ENCODE measurements at regions not wholly inside any gene's neighbourhood (a gene's known extent, or its start where the extent isn't known, plus 50 kb on each side); places are given as distances from the start of the nearest gene placed in this dataset.

DNA sequence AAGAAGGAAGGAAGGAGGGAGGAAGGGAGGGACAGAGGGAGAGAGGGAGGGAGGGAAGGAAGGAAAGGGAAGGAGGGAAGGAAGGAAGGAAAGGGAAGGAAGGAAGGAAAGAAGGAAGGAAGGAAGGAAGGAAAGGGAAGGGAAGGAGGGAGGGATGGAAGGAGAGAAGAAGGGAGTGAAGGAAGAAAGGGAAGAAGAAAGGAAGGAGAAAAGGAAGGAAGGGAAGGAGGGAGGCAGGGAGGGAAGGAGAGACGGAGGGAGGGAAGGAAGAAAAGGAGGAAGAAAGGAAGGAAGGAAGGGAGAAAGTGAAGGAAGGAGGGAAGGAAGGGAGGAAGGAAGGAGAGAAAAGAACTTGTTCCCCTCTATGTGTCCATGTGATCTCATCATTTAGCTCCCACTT, 465.0 kb downstream of the KCTD8 start:
- TF ChIP-seq, protein P1, sequence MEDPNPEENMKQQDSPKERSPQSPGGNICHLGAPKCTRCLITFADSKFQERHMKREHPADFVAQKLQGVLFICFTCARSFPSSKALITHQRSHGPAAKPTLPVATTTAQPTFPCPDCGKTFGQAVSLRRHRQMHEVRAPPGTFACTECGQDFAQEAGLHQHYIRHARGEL (CRISPR knock-in tag; IDR thresholded peaks at IDR 0.05): no peak
- no peak for TF ChIP-seq EEA1 (CRISPR knock-in tag; IDR thresholded peaks at IDR 0.05; ENCODE audit: borderline replicate concordance)
- TF ChIP-seq CREBL2 (CRISPR knock-in tag; IDR thresholded peaks at IDR 0.05; ENCODE audit: borderline replicate concordance): no peak
- TF ChIP-seq ZNF253 (CRISPR knock-in tag; IDR thresholded peaks at IDR 0.05; ENCODE audit: borderline replicate concordance): no peak
- TF ChIP-seq PITX1 (CRISPR knock-in tag; IDR thresholded peaks at IDR 0.05): no peak
- TF ChIP-seq CHD2 (IDR thresholded peaks at IDR 0.05; ENCODE audit: low read depth, low read length): no peak
- TF ChIP-seq ELF3 (CRISPR knock-in tag; IDR thresholded peaks at IDR 0.05): no peak
- no peak for TF ChIP-seq ZNF660 (CRISPR knock-in tag; IDR thresholded peaks at IDR 0.05; ENCODE audit: borderline replicate concordance, low read depth)
- H4K20me1 ChIP-seq (ENCODE audit: insufficient read depth, low read length): no peaks in the 10 kb centered on the region
- H3K36me3 ChIP-seq (replicated peaks in 1 of 2; ENCODE audit: control insufficient read depth in 1 of 2, insufficient read depth in 2 of 2, low read length in 2 of 2): no peaks in the 10 kb centered on the region
- ChIA-PET POLR2A (no interaction called here), CTCF (ENCODE audit: low intra/inter-chr PET ratio, low total read pairs) (no interaction called here)
- no peak overlapping the region for H3K9ac ChIP-seq (ENCODE audit: insufficient read depth, low read depth, low read length)
- in situ Hi-C loops (cut with HindIII; ENCODE audit: extremely low pct_ligation_motif_present, low pct_unique_long_range_greater_than_20kb) (no loop called here), intact Hi-C loops (cut with micrococcal nuclease; ENCODE audit: unreplicated experiment) (no loop called here)
- H3K9me3 ChIP-seq (ENCODE audit: low read length): no peaks in the 10 kb centered on the region; the same call in 1 of the 2 replicates
- DNase-seq (ENCODE audit: low spot score): no peak
- ATAC-seq: no peak
- no peak overlapping the region for H3K27ac ChIP-seq (ENCODE audit: extremely low read length, insufficient read depth, low read length)
- no peaks in the 10 kb centered on the region for H3K79me2 ChIP-seq (ENCODE audit: insufficient read depth, low read length)
- H2AFZ ChIP-seq (ENCODE audit: low read length): no peak overlapping the region
- no peak overlapping the region for H3K4me3 ChIP-seq (replicated peaks in 1 of 3; ENCODE audit: insufficient read depth in 1 of 3, low read depth in 2 of 3, low read length in 3 of 3)
- no peaks in the 10 kb centered on the region for H3K4me1 ChIP-seq (ENCODE audit: insufficient read depth, low read length)
- no peak overlapping the region for H3K4me2 ChIP-seq (ENCODE audit: low read depth, low read length)
- no TSS peak for BruUV-seq (replicated peaks)
- no peak for FAIRE-seq
- 35% methylated on average over 1 of the region's 1 CpG for WGBS (ENCODE audit: low lambda C conversion rate)
- H3K27me3 ChIP-seq (ENCODE audit: control insufficient read depth in 1 of 2, insufficient read depth in 2 of 2, low read length in 2 of 2): no peaks in the 10 kb centered on the region

- in situ Hi-C loops (cut with HindIII; ENCODE audit: extremely low pct_ligation_motif_present, low pct_unique_long_range_greater_than_20kb): no loop called here
- ATAC-seq (no peak), FAIRE-seq (no peak), DNase-seq (ENCODE audit: low spot score) (no peak)
- WGBS (ENCODE audit: low lambda C conversion rate): 20% methylated on average over 9 of the region's 9 CpGs
- Histone ChIP-seq H3K36me3 (replicated peaks in 1 of 2; ENCODE audit: control insufficient read depth in 1 of 2, insufficient read depth in 2 of 2, low read length in 2 of 2) (no peaks in the 10 kb centered on the region), H3K27ac (ENCODE audit: extremely low read length, insufficient read depth, low read length) (no peak overlapping the region), H3K4me1 (ENCODE audit: insufficient read depth, low read length) (no peaks in the 10 kb centered on the region), H3K79me2 (ENCODE audit: insufficient read depth, low read length) (no peaks in the 10 kb centered on the region), H2AFZ (ENCODE audit: low read length) (no peak overlapping the region), H3K9me3 (ENCODE audit: low read length) (no peaks in the 10 kb centered on the region; the same call in 1 of the 2 replicates), H3K4me2 (ENCODE audit: low read depth, low read length) (no peak overlapping the region), H3K9ac (ENCODE audit: insufficient read depth, low read depth, low read length) (no peak overlapping the region), H3K4me3 (replicated peaks in 1 of 3; ENCODE audit: insufficient read depth in 1 of 3, low read depth in 2 of 3, low read length in 3 of 3) (no peak overlapping the region), H4K20me1 (ENCODE audit: insufficient read depth, low read length) (no peaks in the 10 kb centered on the region), H3K27me3 (ENCODE audit: control insufficient read depth in 1 of 2, insufficient read depth in 2 of 2, low read length in 2 of 2) (no peaks in the 10 kb centered on the region)
- intact Hi-C loops (cut with micrococcal nuclease; ENCODE audit: unreplicated experiment): no loop called here
- CTCF ChIA-PET (ENCODE audit: low intra/inter-chr PET ratio, low total read pairs): no interaction called here
- no TSS peak for BruUV-seq (replicated peaks)
- POLR2A ChIA-PET: no interaction called here
- TF ChIP-seq BRF2 (CRISPR knock-in tag; IDR thresholded peaks at IDR 0.05): no peak
- TF ChIP-seq KLF6 (CRISPR knock-in tag; IDR thresholded peaks at IDR 0.05): no peak
- TF ChIP-seq ZUFSP (CRISPR knock-in tag; IDR thresholded peaks at IDR 0.05; ENCODE audit: borderline replicate concordance): no peak
- TF ChIP-seq, protein P2, sequence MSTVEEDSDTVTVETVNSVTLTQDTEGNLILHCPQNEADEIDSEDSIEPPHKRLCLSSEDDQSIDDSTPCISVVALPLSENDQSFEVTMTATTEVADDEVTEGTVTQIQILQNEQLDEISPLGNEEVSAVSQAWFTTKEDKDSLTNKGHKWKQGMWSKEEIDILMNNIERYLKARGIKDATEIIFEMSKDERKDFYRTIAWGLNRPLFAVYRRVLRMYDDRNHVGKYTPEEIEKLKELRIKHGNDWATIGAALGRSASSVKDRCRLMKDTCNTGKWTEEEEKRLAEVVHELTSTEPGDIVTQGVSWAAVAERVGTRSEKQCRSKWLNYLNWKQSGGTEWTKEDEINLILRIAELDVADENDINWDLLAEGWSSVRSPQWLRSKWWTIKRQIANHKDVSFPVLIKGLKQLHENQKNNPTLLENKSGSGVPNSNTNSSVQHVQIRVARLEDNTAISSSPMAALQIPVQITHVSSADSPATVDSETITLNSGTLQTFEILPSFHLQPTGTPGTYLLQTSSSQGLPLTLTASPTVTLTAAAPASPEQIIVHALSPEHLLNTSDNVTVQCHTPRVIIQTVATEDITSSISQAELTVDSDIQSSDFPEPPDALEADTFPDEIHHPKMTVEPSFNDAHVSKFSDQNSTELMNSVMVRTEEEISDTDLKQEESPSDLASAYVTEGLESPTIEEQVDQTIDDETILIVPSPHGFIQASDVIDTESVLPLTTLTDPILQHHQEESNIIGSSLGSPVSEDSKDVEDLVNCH (CRISPR knock-in tag; IDR thresholded peaks at IDR 0.05): no peak
- no peak for TF ChIP-seq ELF3 (CRISPR knock-in tag; IDR thresholded peaks at IDR 0.05)
- no peak for TF ChIP-seq REXO4 (CRISPR knock-in tag; IDR thresholded peaks at IDR 0.05; ENCODE audit: borderline replicate concordance)
Observed at GRCh38 chr4:43987331-43987944, 461.2 kb downstream of the KCTD8 start.

Data from HepG2 (cell line).